ENCODE measurements at regions not wholly inside any gene's neighbourhood (a gene's known extent, or its start where the extent isn't known, plus 50 kb on each side); places are given as distances from the start of the nearest gene placed in this dataset.

GRCh38 chr2:83420993-83421392 lies 1038.1 kb downstream of the SUCLG1 start:
- POLR2A ChIA-PET = no interaction called here
- Histone ChIP-seq H3K4me3 (ENCODE audit: low read depth, low read length) (no peak overlapping the region), H3K4me1 (ENCODE audit: control insufficient read depth, insufficient read depth, low read length) (no peaks in the 10 kb centered on the region), H3K27ac (ENCODE audit: extremely low read depth, low read depth, low read length) (no peak overlapping the region), H3K36me3 (ENCODE audit: control insufficient read depth in 2 of 2, insufficient read depth in 1 of 2, low read length in 2 of 2) (no peaks in the 10 kb centered on the region), H3K9me3 (ENCODE audit: control insufficient read depth, insufficient read depth, low read depth, low read length) (no peaks in the 10 kb centered on the region)
- CTCF ChIA-PET = interaction anchor here (0.7 kb wide), 1 partner anchor 10 kb away, joined by 3 read pairs; no protein-coding TSS in a partner anchor
- no peak for TF ChIP-seq ZNF596 (tag by site-specific recombination; IDR thresholded peaks at IDR 0.05)
- no peak for TF ChIP-seq ZNF433 (tag by site-specific recombination; IDR thresholded peaks at IDR 0.05; ENCODE audit: low read depth)
- no peak for TF ChIP-seq KLF10 (tag by site-specific recombination; IDR thresholded peaks at IDR 0.05)
- no peak for TF ChIP-seq ZBTB6 (tag by site-specific recombination; IDR thresholded peaks at IDR 0.05)
- TF ChIP-seq AEBP2 (tag by site-specific recombination; IDR thresholded peaks at IDR 0.05; ENCODE audit: borderline replicate concordance) = no peak
- no peak for TF ChIP-seq ZNF514 (tag by site-specific recombination; IDR thresholded peaks at IDR 0.05)
- TF ChIP-seq ZNF2 (tag by site-specific recombination; IDR thresholded peaks at IDR 0.05) = no peak
- no peak for TF ChIP-seq ZFHX2 (tag by site-specific recombination; conservative IDR thresholded peaks at IDR 0.05)
- no peak for TF ChIP-seq ZNF501 (tag by site-specific recombination; IDR thresholded peaks at IDR 0.05)

- no peak for TF ChIP-seq ZNF548 (tag by site-specific recombination; IDR thresholded peaks at IDR 0.05)
- no peak for TF ChIP-seq ZFP3 (tag by site-specific recombination; IDR thresholded peaks at IDR 0.05; ENCODE audit: low read depth)
- no peak for TF ChIP-seq OSR2 (tag by site-specific recombination; IDR thresholded peaks at IDR 0.05)
- TF ChIP-seq ZSCAN18 (tag by site-specific recombination; IDR thresholded peaks at IDR 0.05) = no peak
- no peak for TF ChIP-seq HOXA7 (CRISPR knock-in tag; IDR thresholded peaks at IDR 0.05; ENCODE audit: borderline replicate concordance)
- TF ChIP-seq ZNF394 (tag by site-specific recombination; IDR thresholded peaks at IDR 0.05; ENCODE audit: borderline replicate concordance) = no peak
- no peak for TF ChIP-seq INSM2 (tag by site-specific recombination; IDR thresholded peaks at IDR 0.05)
- TF ChIP-seq ZNF76 (tag by site-specific recombination; IDR thresholded peaks at IDR 0.05; ENCODE audit: borderline replicate concordance, low read depth) = no peak
- TF ChIP-seq ZNF513 (tag by site-specific recombination; IDR thresholded peaks at IDR 0.05) = no peak
- TF ChIP-seq ZNF416 (tag by site-specific recombination; IDR thresholded peaks at IDR 0.05) = no peak
- TF ChIP-seq SETDB1 (IDR thresholded peaks at IDR 0.05; ENCODE audit: insufficient read length, low read length) = no peak
- TF ChIP-seq ZNF664 (tag by site-specific recombination; IDR thresholded peaks at IDR 0.05) = no peak
- no peaks in the 10 kb centered on the region for H3K9me3 ChIP-seq (ENCODE audit: control insufficient read depth, insufficient read depth, low read depth, low read length)
- ChIA-PET CTCF (no interaction called here), POLR2A (no interaction called here)
- no peak overlapping the region for H3K27ac ChIP-seq (ENCODE audit: extremely low read depth, low read depth, low read length)
- H3K4me3 ChIP-seq (ENCODE audit: low read depth, low read length) = no peak overlapping the region
- H3K36me3 ChIP-seq (ENCODE audit: control insufficient read depth in 2 of 2, insufficient read depth in 1 of 2, low read length in 2 of 2) = no peaks in the 10 kb centered on the region
- H3K4me1 ChIP-seq (ENCODE audit: control insufficient read depth, insufficient read depth, low read length) = no peaks in the 10 kb centered on the region
Measured at GRCh38 chr2:83394134-83394904, 1064.8 kb downstream of the SUCLG1 start.

Data from HEK293 (cell line).